ENCODE measurements at regions not wholly inside any gene's neighbourhood (a gene's known extent, or its start where the extent isn't known, plus 50 kb on each side); places are given as distances from the start of the nearest gene placed in this dataset.

DNA sequence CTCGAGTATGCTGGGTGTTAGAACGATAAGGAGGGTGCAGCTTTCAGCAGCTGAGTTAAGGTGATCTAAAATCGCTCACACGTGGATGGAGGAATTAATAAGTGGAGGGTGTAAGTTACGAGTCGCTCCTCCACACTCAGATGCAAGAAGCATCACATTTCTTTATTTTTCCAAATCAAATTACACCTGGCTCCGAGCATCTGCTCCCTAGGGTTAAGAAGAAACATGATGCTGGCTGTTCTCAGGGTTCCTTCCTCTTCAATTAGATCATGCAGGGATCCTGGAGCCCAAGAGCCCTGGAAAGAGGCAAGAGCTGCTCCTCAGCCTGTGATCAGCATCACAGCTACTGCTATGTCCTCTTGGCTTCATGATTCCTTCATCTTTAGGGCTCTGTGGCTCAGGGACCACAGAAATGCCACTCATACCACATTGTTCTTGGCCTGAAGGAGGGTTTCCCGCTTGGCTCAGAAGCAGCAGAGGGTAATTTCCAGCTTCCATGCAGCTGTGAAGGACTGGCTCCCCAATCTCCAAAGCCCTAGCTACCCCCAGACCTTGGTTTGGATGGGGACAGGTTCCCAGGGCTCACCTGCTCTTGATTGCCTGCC lies 235.9 kb upstream of the ZNF32 start:
- no peak for DNase-seq

DNA sequence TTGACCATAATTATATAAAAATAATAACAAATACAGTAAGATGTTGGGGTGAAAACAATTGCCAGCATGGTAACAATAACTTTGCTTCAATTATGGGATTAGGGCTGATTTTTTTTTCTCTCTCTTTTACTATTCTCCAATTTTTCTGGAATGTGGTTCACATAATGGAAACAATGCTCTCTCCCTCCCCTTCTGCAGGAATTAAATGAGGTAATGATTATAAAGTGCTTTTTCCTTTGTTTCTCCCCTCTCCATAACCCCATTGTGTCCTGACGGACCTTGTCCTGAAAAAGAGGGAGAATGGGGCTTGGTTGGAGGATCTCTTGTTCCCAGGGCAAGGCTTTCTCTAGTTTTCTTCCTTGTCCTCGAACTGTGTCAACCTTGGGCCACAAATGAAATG lies 234.0 kb upstream of the ZNF32 start:
- no peak for DNase-seq

DNA sequence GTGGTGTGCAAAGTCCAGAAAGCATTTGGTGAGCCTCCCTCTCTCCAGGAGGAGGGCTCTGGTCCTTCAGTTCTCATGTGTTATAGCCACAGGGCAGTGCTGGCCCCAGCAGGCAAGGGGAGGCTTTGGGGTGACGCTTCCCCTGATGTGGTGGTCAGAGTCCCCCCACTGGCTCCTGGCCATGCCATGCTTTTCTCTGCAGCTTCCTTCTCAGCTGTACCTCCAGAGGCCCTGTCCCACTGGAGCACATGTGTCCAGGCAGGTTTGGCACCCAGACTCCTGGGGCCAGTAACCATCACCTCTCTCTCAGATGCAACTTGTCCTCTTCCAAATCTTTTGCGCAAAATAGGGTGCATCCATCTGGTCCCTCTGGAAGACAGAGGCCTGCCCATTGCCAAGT lies 233.0 kb upstream of the ZNF32 start:
- no peak for DNase-seq

DNA sequence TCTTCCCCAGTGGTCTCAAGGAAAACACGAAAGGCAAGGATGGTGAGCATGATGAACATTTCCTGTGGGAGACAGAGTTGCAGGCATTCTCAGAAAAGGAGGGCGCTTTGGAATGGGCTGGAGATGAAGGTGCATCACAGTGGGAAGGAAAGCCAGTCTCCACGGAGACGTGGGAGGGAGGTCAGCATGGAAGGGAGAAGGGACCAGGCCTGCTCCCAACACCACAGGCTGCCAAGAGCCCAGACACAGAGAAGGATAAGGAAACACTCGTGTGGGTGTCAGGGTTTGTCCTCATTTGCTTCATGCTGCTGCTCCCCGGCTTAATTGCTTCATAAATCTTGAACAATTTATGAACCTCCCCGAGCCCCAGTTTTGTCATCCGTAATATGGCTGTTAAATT lies 231.5 kb upstream of the ZNF32 start:
- no peak for DNase-seq

DNA sequence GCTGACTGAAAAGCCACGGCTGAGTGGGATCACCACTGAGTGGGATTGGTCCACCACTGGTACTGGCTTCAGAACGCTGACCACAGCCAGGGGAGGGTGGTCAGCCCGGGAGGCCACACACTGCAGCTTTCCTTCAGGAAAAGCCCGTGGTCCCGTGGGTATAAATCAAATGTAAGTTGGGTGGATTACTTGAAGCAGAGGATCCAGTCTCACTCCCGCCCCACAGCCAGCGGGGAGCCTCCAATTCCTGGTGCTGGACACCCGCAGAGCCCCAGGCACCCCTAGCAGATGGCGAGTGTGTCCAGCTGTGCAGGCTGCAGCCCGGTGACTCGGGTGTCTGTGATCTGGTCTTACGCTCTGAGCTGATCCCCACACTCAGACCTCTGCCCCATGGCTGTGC lies 231.1 kb upstream of the ZNF32 start:
- DNase-seq: no peak

DNA sequence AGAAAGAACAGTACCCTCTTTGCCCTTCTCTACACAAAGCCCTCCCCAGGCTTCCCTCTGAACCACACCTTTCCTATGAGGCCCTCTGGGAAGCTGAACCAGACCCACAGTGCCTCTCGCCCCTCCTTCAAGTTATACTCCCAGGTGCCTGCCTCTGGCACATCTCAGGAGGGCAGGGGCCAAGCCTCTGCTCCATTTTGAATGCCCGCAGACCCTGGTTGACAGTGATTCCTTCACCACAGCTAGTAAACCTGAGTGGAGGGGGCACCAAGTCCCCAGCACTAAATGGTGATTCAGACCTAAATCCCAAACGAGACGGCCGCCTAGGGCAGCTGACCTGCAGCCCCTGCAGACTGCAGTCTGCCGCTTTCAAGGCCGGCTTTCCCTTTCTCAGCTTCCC lies 230.5 kb upstream of the ZNF32 start:
- DNase-seq: no peak

DNA sequence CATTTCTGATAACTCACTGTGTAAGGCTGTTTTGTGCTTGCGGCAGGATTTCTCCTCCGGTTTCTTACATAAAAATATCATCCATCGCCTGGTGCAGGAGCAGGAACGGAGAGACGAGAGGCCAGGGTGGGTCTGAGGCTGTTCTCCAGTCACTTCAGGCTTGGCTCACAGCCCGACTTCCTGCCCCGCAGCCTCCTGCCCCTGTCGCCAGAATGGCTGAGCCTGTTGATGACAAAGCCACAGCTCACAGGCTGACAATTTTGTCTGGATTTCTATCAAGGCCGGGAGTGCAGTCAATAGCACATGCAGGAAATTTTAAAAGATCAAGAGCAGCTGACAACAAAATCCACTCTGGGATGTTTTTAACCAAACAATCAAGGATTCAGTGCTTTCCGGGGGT lies 229.7 kb upstream of the ZNF32 start:
- no peak for DNase-seq

DNA sequence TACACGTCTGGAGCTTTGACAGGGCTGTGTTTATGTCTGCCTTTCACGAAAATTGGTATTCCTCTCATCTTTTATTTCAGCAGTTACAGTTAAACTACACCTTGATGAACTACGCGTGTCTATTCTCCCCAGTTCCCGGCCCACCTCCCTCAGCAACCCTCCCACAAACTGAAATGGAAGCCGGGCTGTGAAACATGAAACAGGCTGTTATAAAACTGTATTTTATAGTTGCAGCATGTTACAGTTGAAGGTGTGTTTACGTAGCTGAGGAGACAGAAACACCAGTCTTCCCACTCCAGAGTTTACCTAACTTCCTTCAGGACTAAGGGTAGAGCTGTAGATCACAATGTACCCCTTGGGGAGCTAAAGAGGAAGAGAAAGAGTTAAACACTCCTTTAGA lies 228.3 kb upstream of the ZNF32 start:
- no peak for DNase-seq

DNA sequence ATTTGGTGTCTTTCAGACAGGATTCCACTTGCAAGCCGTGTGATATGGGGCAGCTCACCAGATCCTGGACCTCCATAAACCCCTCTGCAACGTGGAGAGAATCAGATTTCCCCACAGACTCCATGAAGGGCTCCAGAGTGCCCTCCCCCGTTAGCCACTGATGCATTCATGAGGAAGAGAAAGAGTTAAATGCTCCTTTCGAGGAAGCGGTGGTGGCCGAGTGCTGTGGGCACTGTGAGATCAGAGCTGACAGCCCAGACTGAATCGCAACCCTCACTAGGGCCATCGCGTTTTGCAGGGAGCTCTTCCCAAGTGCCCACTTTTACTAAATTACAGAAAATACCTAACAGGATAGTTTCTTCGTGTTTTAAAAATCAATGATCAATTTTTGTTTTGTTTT lies 226.3 kb upstream of the ZNF32 start:
- no peak for DNase-seq

DNA sequence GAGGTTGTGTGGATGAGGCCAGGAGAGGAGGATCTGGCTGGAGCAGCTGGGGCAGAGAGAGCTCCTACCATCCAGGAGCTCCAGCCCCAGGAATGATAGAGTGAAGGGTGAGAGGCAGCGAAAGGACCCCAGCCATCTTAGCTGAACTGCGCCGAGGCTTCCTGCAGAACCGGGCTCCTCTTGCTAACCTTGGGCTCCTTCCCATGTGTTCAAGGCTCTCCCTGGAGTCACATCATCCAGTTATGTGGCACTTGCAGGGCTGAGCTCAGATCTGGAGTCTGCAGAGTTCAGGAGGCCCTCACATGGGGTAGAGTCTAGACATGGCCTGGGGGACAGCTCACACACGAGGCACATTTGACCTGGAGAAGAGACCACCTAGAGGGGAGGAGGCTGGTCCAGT lies 225.0 kb upstream of the ZNF32 start:
- DNase-seq: no peak

DNA sequence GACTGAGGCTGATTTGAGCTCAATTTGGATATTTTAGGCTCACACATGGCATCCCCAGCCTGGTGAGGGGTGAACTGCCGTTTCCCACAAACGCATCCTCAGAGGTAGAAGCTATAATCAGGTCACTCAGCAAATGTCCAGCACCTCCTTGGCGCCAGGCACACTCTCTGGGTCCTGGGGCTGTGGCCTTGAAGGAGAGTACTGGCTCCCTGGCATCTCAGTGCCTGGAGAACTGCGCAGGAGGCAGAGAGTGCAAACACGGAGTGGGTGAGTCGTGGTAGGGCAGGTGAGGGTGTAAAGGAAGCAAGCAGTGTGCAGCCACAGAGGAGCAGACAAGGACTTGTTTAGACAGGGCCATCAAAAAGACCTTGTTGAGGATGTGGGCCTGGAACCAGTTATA lies 224.0 kb upstream of the ZNF32 start:
- DNase-seq: no peak

DNA sequence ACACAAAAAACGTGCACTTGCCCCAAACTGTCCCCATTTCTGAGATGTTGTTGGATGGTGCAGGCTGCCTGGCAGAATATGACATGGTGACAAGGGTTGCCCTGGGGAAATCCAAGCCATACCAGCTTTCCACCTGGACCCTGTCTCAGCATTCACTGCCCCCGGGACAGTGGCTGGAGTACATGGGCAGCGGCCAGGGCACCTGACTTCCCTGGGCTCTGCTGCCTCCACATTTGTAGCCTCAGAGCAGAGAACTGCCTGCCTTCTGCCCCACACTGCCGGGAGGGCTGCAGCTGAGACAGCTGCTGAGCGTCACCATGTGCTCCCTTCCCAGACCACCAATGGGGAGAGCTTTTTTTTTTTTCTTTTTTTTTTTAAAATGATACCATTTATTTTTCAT lies 222.9 kb upstream of the ZNF32 start:
- no peak for DNase-seq

DNA sequence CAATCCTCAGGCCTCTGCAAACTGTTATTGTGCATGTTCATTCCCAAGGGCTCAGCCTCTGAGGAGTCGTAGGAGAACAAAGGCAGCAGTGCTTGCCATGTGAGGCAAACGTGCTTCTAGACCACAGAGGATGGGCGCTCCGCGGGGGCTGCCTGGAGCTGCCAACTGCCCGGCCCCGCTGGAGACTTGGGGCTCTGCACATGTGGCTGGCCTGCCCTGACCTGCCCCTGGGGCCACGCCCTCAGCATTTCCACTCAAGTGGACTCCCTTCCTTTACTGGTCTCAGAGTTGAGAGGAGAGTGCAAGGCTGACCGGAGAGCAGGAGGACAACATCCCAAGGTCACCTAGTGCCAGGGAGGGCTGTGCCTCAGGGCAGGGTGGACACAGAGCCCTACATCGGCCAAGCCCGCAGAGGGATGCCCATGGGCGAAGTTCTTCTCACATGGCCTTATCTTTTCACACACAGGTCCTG lies 222.3 kb upstream of the ZNF32 start:
- DNase-seq: no peak

DNA sequence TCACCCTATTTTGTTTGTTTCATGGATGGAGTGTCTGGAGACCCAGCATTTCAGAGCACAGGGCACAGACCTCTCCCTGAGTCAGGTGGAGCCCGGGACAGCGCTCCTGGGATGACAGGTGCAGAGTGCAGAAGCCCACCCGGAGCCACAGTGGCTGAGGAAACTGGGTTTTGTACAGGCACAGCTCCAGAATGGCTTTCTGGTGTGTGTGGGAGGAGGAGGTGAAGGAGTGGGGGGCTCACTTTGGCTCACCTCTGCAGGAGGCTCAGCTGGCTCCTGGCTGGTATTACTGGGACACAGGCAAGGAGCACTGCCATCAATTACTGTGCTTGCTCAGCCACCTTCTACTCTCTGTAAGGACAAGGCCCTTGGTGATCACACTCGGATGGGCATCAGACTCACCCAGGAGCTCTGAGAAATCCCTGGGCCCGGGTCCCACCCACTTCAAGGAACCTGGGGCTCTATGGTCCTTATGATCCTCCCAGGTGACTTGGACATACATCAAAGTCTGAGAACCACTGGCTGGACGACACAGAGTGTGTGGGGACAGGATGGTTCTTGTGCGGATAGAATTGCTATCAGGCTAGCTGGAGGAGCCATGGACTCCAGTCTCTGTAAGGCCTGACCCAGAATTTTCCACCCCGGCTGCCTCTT lies 221.1 kb upstream of the ZNF32 start:
- DNase-seq: no peak

DNA sequence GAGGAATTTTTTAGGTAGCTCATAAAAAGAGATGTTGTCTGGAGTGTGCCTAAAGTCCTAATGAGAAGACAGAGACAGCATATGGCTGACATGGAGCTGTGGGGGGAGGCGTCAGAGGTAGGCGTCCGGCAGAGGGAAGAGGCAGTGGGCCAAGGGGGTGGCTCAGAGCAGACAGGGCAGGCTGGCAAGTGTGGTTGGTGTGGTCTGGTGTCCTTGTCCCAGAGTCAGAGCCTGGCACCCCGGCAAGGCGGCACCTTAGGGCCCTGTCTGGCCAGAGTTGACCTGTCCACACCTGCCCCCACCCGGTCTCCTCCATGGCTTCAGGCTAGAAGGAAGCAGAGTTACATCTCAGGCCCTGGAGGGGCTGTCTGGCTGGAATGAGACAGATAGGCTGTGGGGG lies 220.3 kb upstream of the ZNF32 start:
- no peak for DNase-seq

DNA sequence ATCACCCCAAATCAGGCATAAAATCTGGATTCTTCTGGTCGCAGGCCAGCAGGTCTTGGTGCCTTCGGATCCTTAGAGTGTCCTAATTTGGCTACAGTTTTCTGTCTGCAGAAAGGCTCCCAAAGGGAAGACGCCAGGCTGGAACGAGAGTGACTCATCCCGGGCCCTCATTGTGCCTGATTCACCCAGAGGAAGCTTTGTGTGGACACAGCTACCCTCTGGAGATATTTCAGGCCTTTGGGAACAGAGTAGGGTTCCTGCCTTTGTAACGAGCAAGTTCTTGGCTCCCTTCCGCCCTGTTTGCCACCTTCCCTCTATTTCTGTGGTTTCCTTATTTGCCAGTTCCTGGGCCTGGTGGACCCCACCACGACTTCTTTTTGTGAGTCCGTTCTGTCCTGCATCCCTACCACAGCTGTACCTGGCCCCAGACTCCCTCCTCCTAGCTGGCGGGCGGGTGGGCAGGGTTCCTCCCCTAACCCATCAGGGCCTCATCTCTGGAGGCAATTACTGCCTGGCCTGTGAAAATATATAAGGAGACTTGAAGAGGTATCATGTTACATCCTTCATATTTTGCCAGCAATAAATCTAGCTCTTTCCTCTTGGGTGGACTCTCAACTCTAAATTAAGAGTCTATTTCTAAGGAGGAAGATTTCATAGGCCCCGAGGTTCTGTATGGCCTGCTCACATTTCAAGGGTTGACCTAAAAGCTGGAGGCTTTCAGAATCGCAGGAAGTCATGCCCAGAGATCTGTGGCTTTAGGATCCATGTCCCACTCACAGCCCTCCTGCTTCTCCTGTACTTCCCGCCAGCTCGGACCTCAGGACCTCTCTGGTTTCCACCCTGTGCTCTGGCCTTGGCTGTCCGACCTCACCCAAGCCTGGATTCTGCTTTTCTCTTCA lies 219.2 kb upstream of the ZNF32 start:
- no peak for DNase-seq

DNA sequence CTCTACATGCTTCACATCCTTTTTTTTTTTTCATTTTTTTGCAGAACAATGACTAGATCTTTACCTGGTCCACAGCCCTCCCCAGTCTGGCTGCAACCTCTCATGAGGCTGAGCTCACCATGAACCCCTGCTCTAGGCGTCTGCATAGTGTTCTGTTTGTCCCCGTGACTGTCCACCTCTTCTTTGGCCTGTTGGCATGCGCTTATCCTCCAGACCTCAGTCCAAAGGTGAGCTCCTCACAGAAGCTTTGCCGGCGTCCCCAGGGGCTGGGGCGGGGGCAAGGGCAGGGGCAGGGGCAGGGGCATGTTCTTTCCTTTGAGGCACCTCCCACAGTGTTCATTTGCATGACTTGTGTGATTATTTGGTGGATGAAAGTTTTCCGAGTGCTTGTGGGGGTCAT lies 218.4 kb upstream of the ZNF32 start:
- no peak for DNase-seq

DNA sequence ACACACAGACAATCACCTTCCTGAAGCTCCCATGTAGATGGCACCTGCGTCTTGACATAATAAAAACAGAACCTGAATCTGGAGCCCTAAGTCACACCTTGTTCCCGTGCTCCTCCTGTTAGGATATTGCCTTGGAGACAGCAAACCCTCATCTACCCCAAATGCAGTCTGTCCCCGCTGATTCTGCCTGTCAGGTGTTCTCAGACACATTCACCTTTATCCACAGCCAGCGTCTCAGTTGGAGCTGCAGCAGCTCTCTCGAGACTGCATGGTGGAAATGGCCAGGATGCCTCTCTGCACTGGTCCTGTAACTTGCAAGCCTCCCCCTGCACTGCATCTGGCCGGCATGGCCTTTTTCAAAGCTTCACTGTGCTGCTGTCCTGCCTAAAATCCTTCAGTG lies 218.0 kb upstream of the ZNF32 start:
- DNase-seq: no peak

DNA sequence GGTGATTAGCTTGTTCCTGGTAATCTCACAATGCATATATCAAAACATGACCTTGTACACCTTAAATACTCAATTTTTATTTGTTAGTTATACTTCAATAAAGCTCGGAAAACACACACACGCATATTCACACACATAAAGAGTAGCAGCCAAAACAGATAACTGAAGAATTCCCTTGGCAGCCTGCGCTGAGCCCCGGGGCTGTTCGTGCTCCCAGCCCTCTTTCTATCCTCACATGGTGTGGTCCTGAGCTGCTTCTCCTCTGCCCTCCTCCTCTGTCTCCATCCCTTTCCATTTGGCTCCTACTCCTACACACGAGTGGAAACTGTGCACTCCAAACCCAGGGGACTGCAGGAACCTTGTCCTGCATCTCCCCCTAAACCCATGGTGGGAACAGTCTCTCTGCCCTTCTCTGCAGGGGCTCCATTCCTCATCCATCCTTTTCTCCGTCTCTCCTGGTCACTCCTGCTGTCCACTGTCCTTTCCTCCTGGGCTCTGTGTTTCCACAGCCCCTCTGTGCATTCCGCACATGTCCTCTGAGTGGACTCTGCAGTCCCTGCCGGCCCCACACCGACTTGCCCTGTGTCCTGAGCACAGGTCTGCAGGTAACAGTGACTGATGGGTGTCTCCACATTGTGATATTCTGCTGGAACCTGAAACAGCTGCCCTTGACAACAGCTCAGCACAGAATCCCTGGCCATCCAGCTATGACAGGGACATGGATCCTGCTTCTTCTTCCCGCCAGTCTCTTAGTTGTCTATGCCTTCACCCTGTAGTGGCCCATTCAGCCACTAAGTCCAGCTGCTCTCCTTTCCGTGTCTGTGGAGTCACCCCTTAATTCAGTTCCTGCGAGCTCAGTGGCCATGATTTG lies 216.8 kb upstream of the ZNF32 start:
- no peak for DNase-seq

DNA sequence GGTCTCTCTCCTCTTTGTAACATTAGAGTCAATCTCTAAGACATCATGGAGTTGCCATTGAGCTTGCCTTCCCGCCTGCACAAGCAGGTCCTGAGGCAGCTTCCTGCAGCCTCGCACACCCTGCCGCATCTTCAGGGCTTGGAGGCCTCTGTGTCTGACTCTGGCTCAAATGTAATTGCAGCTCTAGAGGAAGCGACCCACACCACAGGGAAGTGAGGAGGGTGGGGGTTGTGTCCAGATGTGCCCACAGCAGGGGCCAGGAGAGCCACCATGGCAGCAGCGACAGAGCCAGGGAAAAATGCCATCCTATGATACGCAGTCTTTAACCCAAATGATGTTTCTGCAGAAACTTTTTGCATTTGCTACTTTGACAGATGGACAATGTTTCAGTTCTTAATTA lies 216.0 kb upstream of the ZNF32 start:
- DNase-seq: no peak

DNA sequence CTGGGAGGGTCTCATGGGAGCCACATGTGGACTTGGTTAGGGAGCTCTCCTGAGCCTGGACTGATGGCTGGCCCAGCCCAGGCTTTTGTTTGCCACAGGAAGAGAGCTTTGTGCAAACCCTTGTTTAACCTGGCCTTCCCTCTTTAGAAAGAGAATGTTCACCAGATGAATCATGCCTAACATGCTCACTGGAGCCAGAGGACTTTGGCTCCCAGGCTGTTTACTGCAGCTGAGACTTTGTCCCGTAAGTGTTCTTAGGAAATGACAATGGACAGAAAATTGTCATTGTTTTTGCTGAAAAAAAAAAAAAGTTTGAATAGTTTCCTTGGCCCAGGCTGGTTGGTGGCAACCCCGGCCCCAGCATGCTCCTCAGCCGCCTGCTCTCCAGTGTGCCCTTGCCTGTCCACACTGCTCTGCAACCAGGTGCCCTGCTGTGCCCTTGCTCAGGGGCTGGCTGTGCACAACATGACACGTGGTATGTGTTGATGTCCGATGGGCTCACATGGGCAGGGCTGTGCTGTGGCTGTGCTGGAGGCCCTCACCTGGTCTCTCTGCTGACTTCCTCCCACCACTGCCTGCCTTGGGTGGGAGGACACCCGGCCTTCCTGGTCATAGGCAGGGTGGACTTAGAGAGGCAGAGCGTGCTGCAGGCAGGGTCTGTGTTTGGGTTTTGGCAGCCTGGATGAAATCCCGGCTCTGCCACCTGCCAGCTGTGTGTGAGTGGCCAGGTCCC lies 215.3 kb upstream of the ZNF32 start:
- no peak for DNase-seq

DNA sequence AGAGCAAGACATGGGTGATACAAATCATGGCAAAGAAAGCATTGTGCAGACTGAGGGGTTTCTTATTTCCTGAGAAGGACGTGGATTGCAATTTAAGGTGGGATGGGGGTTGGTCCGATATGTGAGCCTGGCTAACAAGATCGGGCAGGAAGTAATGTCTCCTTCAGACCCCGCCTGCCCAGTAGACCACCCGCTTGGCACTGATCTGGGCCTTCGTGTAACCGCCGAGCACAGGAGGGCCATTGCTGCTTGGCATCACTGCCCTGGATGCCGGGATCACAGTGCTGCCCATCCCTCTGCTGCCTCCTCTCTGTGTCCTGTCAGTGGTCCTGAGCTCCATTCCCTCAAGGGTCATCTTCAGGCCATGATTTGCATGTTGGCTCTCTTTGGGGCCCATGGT lies 214.6 kb upstream of the ZNF32 start:
- DNase-seq: no peak
